Epidermal melanocyte (primary cell): ENCODE measurements at regions not wholly inside any gene's neighbourhood (a gene's known extent, or its start where the extent isn't known, plus 50 kb on each side); places are given as distances from the start of the nearest gene placed in this dataset.
"Not testable (repeated sequence)": the region's sequence is repeated elsewhere in the genome, so short reads cannot be mapped to it uniquely, and the experiment has no call there.

Source experiments
- DNase-seq: peaks from one replicate; pipeline ENCODE4 v3.0.0; 2011; ENCODE audit warnings: low spot score; ENCODE audit not compliant: insufficient read length

GRCh38 chr14:105991677-105992076, 465.3 kb downstream of the TMEM121 start:
- DNase-seq: not testable (repeated sequence)

GRCh38 chr14:105993814-105994213, 467.4 kb downstream of the TMEM121 start:
- DNase-seq: no peak

- not testable (repeated sequence) for DNase-seq
These were observed 468.8 kb downstream of the TMEM121 start for GRCh38 chr14:105995011-105995710.

- DNase-seq: not testable (repeated sequence)
These were observed 472.2 kb downstream of the TMEM121 start for GRCh38 chr14:105998597-105998996.

GRCh38 chr14:105999361-106000028, 473.1 kb downstream of the TMEM121 start:
- no peak for DNase-seq

GRCh38 chr14:106000029-106000511, 473.7 kb downstream of the TMEM121 start:
- not testable (repeated sequence) for DNase-seq

GRCh38 chr14:106001277-106001676, 474.9 kb downstream of the TMEM121 start:
- not testable (repeated sequence) for DNase-seq

GRCh38 chr14:106003351-106003750, 477.0 kb downstream of the TMEM121 start:
- DNase-seq: no peak

- DNase-seq: not testable (repeated sequence)
These were observed 478.8 kb downstream of the TMEM121 start for GRCh38 chr14:106004937-106005795.

- not testable (repeated sequence) for DNase-seq
These were observed 479.7 kb downstream of the TMEM121 start for GRCh38 chr14:106006043-106006442.

- DNase-seq: not testable (repeated sequence)
These were observed 480.3 kb downstream of the TMEM121 start for GRCh38 chr14:106006716-106007115.

GRCh38 chr14:106010783-106011182, 484.4 kb downstream of the TMEM121 start:
- no peak for DNase-seq

GRCh38 chr14:106011631-106012360, 485.4 kb downstream of the TMEM121 start:
- not testable (repeated sequence) for DNase-seq

GRCh38 chr14:106012361-106012725, 486.0 kb downstream of the TMEM121 start:
- DNase-seq: not testable (repeated sequence)

- DNase-seq: no peak
These were observed 487.5 kb downstream of the TMEM121 start for GRCh38 chr14:106013879-106014376.

- not testable (repeated sequence) for DNase-seq
These were observed 491.6 kb downstream of the TMEM121 start for GRCh38 chr14:106017952-106018351.

GRCh38 chr14:106021832-106022231, 495.4 kb downstream of the TMEM121 start:
- DNase-seq: no peak

- DNase-seq: not testable (repeated sequence)
These were observed 496.3 kb downstream of the TMEM121 start for GRCh38 chr14:106022648-106023047.

GRCh38 chr14:106023411-106023810, 497.0 kb downstream of the TMEM121 start:
- DNase-seq: no peak

- DNase-seq: no peak
These were observed 498.7 kb downstream of the TMEM121 start for GRCh38 chr14:106024983-106025604.
